GM23338 (cell line): ENCODE measurements at regions not wholly inside any gene's neighbourhood (a gene's known extent, or its start where the extent isn't known, plus 50 kb on each side); places are given as distances from the start of the nearest gene placed in this dataset.

Source experiments
- ATAC-seq: fragments of 200-7000 bp; cut with Tn5 transposase; 3 replicates; pipeline ENCODE4 v1.9.1; 2020
- DNase-seq: peaks from one replicate; pipeline ENCODE4 v3.0.0-alpha.2; 2015; ENCODE audit warnings: low spot score
- H2AFZ ChIP-seq: fragments of 200-600 bp; sonication (generic); 2 replicates; pipeline ENCODE4 v1.8.0; 2016; ENCODE audit warnings: antibody characterized with exemption, mild to moderate bottlenecking, moderate library complexity
- H3F3A ChIP-seq: fragments of 200-600 bp; sonication (generic); replicated peaks from 2 replicates; pipeline ENCODE4 v1.8.0; 2017; ENCODE audit warnings: antibody characterized with exemption, mixed run types, low read depth
- H3K27ac ChIP-seq: fragments of 200-600 bp; sonication (generic); 2 replicates; pipeline ENCODE4 v1.6.1; 2016; ENCODE audit warnings: low read depth
- H3K27me3 ChIP-seq: fragments of 200-600 bp; sonication (generic); 2 replicates; pipeline ENCODE4 v1.8.0; 2016; ENCODE audit warnings: mild to moderate bottlenecking, mixed run types, moderate library complexity; ENCODE audit not compliant: insufficient read depth
- H3K36me3 ChIP-seq: fragments of 200-600 bp; sonication (generic); 2 replicates; pipeline ENCODE4 v1.8.0; 2016; ENCODE audit warnings: mild to moderate bottlenecking; ENCODE audit not compliant: insufficient read depth
- H3K4me1 ChIP-seq: fragments of 200-600 bp; sonication (generic); 2 replicates; pipeline ENCODE4 v1.8.0; 2016; ENCODE audit warnings: mild to moderate bottlenecking, moderate library complexity; ENCODE audit not compliant: insufficient read depth
- H3K4me2 ChIP-seq: fragments of 200-600 bp; sonication (generic); 2 replicates; pipeline ENCODE4 v1.7.1; 2017; ENCODE audit warnings: mixed run types
- H3K4me3 ChIP-seq: fragments of 200-600 bp; sonication (generic); 2 replicates; pipeline ENCODE4 v1.6.1; 2016; ENCODE audit warnings: mixed run types
- H3K79me2 ChIP-seq: fragments of 200-600 bp; sonication (generic); replicated peaks from 2 replicates; pipeline ENCODE4 v1.8.0; 2017; ENCODE audit warnings: mild to moderate bottlenecking; ENCODE audit not compliant: insufficient read depth
- H3K9me2 ChIP-seq: fragments of 200-600 bp; sonication (generic); 2 replicates; pipeline ENCODE4 v1.8.0; 2017; ENCODE audit not compliant: insufficient read depth
- H4K20me1 ChIP-seq: fragments of 200-600 bp; sonication (generic); replicated peaks from 2 replicates; pipeline ENCODE4 v1.8.0; 2017; ENCODE audit warnings: mild to moderate bottlenecking; ENCODE audit not compliant: insufficient read depth
- H3K27ac Mint-ChIP-seq: 2 replicates; pipeline ENCODE4 v1.8.0; 2020; ENCODE audit warnings: inconsistent platforms, mild to moderate bottlenecking, moderate library complexity, mixed read lengths
- H3K27me3 Mint-ChIP-seq: 3 replicates; pipeline ENCODE4 v1.8.0; 2022; ENCODE audit warnings: low read depth, mild to moderate bottlenecking, moderate library complexity, mixed read lengths, inconsistent platforms; ENCODE audit not compliant: insufficient read depth, poor library complexity
- H3K36me3 Mint-ChIP-seq: 3 replicates; pipeline ENCODE4 v1.8.0; 2021; ENCODE audit warnings: low read depth, mild to moderate bottlenecking, inconsistent platforms, moderate library complexity, mixed read lengths
- H3K4me1 Mint-ChIP-seq: 3 replicates; pipeline ENCODE4 v1.8.0; 2020; ENCODE audit warnings: mild to moderate bottlenecking, inconsistent platforms, mixed read lengths
- H3K4me3 Mint-ChIP-seq: 3 replicates; pipeline ENCODE4 v1.8.0; 2021; ENCODE audit warnings: moderate library complexity, mild to moderate bottlenecking, inconsistent platforms, mixed read lengths
- H3K9me3 Mint-ChIP-seq: 3 replicates; pipeline ENCODE4 v1.8.0; 2020; ENCODE audit warnings: moderate library complexity, mild to moderate bottlenecking, inconsistent platforms, mixed read lengths
- CREB1 ChIP-seq: fragments of 250-450 bp; sonication (Bioruptor Pico); IDR thresholded peaks from 2 replicates; pipeline ENCODE4 v1.5.0; 2020; ENCODE audit warnings: low read depth, mild to moderate bottlenecking, moderate library complexity
- ETS1 ChIP-seq: IDR thresholded peaks from 2 replicates; pipeline ENCODE4 v1.6.1; 2016; ENCODE audit warnings: antibody characterized with exemption
- EZH2phosphoT487 ChIP-seq: fragments of 200-600 bp; sonication (generic); IDR thresholded peaks from one replicate; pipeline ENCODE4 v1.8.1; 2018; ENCODE audit warnings: antibody characterized with exemption; ENCODE audit not compliant: unreplicated experiment
- NANOG ChIP-seq: IDR thresholded peaks from 2 replicates; pipeline ENCODE4 v1.6.1; 2016; ENCODE audit warnings: antibody characterized with exemption, borderline replicate concordance
- POLR2AphosphoS5 ChIP-seq: IDR thresholded peaks from 2 replicates; pipeline ENCODE4 v1.6.1; 2016; ENCODE audit warnings: antibody characterized with exemption, low read depth
- ZNF114 ChIP-seq: fragments of 250-450 bp; sonication (Bioruptor Pico); IDR thresholded peaks from 2 replicates; pipeline ENCODE4 v1.5.0; 2020; ENCODE audit warnings: mild to moderate bottlenecking, moderate library complexity
- ZNF331 ChIP-seq: fragments of 250-450 bp; sonication (Bioruptor Pico); IDR thresholded peaks from 2 replicates; pipeline ENCODE4 v1.5.0; 2020; ENCODE audit warnings: low read depth, mild to moderate bottlenecking, moderate library complexity
- ZNF462 ChIP-seq: fragments of 250-450 bp; sonication (Bioruptor Pico); IDR thresholded peaks from 2 replicates; pipeline ENCODE4 v1.5.0; 2020; ENCODE audit warnings: mild to moderate bottlenecking, moderate library complexity
- TF ChIP-seq, protein P1 (sequence below), 2 experiments: fragments of 200-600 bp in 1 of 2; sonication (generic) in 1 of 2; conservative IDR thresholded peaks; 2 replicates each; pipeline versions ENCODE4 v1.5.1 to v1.6.1; 2016 to 2017; ENCODE audit warnings: antibody characterized with exemption in 2 of 2, low read depth in 2 of 2, mild to moderate bottlenecking in 2 of 2, moderate library complexity in 1 of 2

GRCh38 chr2:122660786-122661634 is 905.6 kb downstream of the TSN start:
- Histone ChIP-seq H3K4me2 (peak overlapping the region; percentile 76), H2AFZ (peak overlapping the region; percentile 1; the same call in 1 of the 2 replicates), H3K4me3 (peak overlapping the region; percentile 48)

More at GRCh38 chr2:122660786-122661634, 905.6 kb downstream of the TSN start:
- Mint-ChIP-seq H3K27me3 (peaks cover 13% of the 10 kb centered on the region), H3K4me3 (peak overlapping the region; percentile 68), H3K4me1 (peaks cover 70% of the 10 kb centered on the region), H3K9me3 (no peaks in the 10 kb centered on the region), H3K36me3 (no peaks in the 10 kb centered on the region), H3K27ac (peak overlapping the region; percentile 93)
- H3K9me2 ChIP-seq = no peaks in the 10 kb centered on the region
- no peaks in the 10 kb centered on the region for H4K20me1 ChIP-seq
- DNase-seq = peak; percentile 96
- peak; percentile 94 for ATAC-seq
- H3K79me2 ChIP-seq = no peaks in the 10 kb centered on the region
- H3K36me3 ChIP-seq = no peaks in the 10 kb centered on the region
- H3K27ac ChIP-seq = peak overlapping the region; percentile 94
- H3K4me1 ChIP-seq = peaks cover 53% of the 10 kb centered on the region
- peak; percentile 82; the same call in 1 of the 2 replicates for TF ChIP-seq ZNF462 (CRISPR knock-in tag)
- no peak for TF ChIP-seq EZH2phosphoT487
- TF ChIP-seq, protein P1, sequence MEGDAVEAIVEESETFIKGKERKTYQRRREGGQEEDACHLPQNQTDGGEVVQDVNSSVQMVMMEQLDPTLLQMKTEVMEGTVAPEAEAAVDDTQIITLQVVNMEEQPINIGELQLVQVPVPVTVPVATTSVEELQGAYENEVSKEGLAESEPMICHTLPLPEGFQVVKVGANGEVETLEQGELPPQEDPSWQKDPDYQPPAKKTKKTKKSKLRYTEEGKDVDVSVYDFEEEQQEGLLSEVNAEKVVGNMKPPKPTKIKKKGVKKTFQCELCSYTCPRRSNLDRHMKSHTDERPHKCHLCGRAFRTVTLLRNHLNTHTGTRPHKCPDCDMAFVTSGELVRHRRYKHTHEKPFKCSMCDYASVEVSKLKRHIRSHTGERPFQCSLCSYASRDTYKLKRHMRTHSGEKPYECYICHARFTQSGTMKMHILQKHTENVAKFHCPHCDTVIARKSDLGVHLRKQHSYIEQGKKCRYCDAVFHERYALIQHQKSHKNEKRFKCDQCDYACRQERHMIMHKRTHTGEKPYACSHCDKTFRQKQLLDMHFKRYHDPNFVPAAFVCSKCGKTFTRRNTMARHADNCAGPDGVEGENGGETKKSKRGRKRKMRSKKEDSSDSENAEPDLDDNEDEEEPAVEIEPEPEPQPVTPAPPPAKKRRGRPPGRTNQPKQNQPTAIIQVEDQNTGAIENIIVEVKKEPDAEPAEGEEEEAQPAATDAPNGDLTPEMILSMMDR (conservative IDR thresholded peaks at IDR 0.05; ENCODE audit: low read depth in 2 of 2) = 0 out of 4 replicates have a peak, but pooled peaks of 1 of the 2 experiments have one; percentile 4
- TF ChIP-seq ZNF331 (CRISPR knock-in tag) = no peak
- TF ChIP-seq ETS1 = no peak
- TF ChIP-seq CREB1 = no peak
- TF ChIP-seq POLR2AphosphoS5 = peak; percentile 36; the same call in 1 of the 2 replicates
- peak; percentile 55; the same call in 1 of the 2 replicates for TF ChIP-seq NANOG
- no peak for TF ChIP-seq ZNF114 (CRISPR knock-in tag)
- H3K27me3 ChIP-seq = 0 out of 2 replicates have a peak, but pooled peaks cover 7% of the 10 kb centered on the region
- peaks cover 13% of the 10 kb centered on the region; the same call in 1 of the 2 replicates for H3F3A ChIP-seq
